Suppressor macrophage (primary cell): ENCODE measurements at regions not wholly inside any gene's neighbourhood (a gene's known extent, or its start where the extent isn't known, plus 50 kb on each side); places are given as distances from the start of the nearest gene placed in this dataset.
"Not testable (repeated sequence)": the region's sequence is repeated elsewhere in the genome, so short reads cannot be mapped to it uniquely, and the experiment has no call there.

Experiments
- DNase-seq, 4 experiments: peaks; one replicate each; pipeline ENCODE4 v3.0.0-alpha.2; 2020 to 2022

- no peak for DNase-seq
Observed at GRCh38 chr5:98218838-98219237, 554.6 kb upstream of the RGMB start.

DNA sequence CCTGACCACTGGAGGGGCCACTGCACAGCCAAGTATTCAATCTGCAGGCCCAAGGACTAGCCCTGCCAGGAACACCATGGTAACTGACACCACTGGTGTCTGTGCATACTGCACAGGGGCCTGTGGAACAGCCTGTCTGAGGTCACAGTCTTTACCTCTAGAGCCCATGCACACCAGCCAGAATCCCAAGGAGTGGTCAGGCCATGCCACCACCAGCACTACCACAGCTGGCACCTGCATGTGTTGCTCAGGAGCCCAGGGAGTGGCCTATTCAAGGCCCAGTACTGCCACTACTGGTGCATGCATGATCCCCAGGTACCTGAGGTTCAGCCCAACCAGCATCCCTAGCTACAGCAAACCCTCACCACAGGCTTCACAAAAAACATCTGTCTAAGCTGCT is 546.0 kb upstream of the RGMB start:
- no peak for DNase-seq

DNA sequence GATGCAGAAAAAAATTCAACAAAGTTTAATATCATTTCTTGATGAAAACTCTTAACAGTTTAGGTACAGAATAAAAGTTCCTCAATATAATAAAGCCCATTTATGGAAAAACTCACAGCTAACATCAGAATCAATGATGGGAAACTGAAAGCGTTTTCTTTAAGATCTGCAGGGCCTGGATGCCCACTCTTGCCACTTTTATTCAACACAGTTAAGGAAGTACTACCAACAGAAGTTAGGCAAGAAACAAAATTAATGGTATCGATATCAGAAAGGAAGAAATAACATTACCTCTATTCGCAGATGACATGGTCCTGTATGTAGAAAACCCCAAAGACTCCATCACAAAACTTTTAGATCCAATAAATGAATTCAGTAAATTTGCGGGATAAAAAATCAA is 542.4 kb upstream of the RGMB start:
- DNase-seq = no peak

DNA sequence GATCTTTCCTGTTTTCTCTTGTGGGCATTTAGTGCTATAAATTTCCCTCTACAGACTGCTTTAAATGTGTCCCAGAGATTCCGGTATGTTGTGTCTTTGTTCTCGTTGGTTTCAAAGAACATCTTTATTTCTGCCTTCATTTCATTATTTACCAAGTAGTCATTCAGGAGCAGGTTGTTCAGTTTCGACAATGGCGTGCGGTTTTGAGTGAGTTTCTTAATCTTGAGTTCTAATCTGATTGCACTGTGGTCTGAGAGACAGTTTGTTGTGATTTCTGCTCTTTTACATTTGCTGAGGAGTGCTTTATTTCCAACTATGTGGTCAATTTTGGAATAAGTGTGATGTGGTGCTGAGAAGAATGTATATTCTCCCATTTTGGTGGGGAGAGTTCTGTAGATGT is 535.7 kb upstream of the RGMB start:
- DNase-seq = not testable (repeated sequence)

DNA sequence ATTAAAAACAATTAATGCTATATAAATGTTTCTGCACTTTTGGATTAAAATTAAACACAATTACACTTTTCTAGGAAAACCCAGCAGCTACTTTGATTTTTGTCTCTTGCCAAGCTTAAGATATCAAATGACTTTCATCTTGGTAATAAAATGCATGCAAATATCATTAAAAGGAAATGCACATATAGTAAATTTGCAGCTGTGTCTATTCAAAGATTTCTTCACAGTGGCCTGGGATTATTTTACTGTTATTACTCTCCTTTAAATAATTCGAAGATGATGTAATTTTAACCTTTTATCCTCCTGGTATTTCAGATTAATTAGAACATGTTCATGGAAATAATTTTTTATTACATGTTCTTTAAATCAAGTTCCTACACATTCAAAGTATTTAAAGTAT is 529.5 kb upstream of the RGMB start:
- no peak for DNase-seq

- no peak for DNase-seq
Observed at GRCh38 chr5:98248949-98249348, 524.5 kb upstream of the RGMB start.

DNA sequence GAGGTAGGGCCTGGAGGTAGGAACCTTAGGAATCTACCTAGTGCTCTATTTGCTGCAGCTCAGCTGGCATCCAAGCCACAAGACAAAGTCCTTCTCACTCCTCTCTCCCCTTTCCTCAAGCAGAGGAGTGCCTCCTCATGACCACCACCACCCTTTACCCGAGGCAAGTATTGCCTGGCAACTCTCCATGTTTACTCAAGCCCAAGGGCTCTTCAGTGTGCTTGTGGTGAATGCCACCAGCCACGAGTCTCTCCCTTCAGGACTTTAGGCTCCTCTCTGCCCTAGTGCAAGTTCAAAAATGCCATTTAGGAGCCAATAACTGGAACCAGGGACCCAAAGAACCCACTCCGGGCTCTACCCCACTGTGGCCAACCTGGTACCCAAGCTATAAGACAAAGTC is 514.5 kb upstream of the RGMB start:
- DNase-seq = no peak

- no peak for DNase-seq
Observed at GRCh38 chr5:98259595-98259994, 513.9 kb upstream of the RGMB start.

DNA sequence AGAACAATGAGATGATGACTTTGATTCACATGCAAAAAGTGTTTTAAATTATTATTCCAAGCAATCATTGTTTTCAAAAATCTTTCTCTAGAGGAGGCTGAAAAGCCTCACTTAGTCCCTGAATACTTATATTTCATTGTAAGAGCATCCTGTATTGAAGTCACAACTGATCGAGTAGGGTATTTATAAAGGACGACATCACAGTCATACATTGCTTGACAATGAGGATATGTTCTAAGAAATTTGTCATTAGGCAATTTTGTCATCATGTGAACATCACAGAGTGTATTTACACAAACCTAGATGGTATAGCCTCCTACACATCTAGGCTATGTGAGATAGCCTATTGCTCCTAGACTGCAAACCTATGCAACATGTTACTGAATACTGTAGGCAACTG is 510.4 kb upstream of the RGMB start:
- no peak for DNase-seq

GRCh38 chr5:98268162-98268860 is 505.2 kb upstream of the RGMB start:
- DNase-seq = no peak

- DNase-seq = no peak
Observed at GRCh38 chr5:98275980-98276379, 497.5 kb upstream of the RGMB start.

DNA sequence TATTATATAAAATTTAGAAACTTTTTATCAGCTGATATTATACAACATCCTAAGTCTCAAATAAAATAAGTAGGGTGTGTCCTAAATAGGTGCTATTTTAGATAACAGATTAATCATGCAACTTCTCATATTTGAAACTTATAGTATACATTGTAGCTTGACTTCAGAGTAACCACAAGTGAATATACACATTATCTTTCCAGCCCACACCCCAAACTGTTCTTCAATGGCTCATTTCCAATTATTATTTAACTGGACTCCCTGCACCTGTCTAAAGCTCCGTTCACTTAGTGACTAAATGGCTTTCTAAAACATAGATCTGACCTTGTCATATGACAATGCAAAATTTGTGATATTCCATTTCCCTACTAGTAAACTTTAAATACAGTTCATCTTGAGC is 490.9 kb upstream of the RGMB start:
- DNase-seq = no peak

- DNase-seq = no peak
Observed at GRCh38 chr5:98292496-98292895, 481.0 kb upstream of the RGMB start.

- no peak for DNase-seq
Observed at GRCh38 chr5:98296426-98296825, 477.0 kb upstream of the RGMB start.

DNA sequence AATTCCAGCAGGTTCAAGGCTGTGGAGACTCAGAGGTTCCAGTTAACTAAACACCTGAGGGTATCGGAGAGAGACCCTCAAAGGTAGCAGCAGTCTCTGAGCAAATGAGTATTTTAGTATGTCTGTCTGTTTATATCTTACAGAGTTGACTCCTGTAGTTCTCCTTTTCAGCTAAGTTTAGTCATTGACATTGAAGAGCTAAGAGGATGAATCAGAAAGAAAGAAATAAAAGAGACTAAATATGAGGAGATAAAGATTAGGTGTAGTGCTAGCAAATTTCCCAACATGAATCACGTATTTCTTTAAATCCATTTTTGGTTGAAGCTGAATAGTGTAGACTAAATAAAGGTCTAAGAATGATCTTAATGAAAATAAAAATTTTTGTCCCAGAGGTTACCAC is 474.0 kb upstream of the RGMB start:
- no peak for DNase-seq

DNA sequence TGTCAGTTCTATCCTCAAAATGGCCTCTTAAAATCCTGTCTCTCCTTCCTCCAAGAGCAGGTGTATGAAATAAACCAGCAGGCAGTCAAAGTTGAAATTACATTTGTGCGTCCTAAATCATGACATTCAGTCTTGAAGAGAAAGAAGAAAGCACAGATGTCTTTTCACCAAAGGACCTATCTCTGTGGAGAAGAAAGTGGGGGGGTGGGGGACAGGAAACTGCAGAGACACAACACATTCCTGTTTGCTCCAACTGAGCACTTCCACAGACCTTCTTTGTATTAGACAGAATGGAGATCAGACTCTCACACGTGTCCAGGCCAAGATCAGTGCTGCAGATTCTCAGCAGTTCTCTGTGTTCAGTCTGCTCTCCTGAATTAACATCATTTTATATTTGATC is 471.9 kb upstream of the RGMB start:
- no peak for DNase-seq

- DNase-seq = no peak
Observed at GRCh38 chr5:98307811-98308210, 465.7 kb upstream of the RGMB start.

DNA sequence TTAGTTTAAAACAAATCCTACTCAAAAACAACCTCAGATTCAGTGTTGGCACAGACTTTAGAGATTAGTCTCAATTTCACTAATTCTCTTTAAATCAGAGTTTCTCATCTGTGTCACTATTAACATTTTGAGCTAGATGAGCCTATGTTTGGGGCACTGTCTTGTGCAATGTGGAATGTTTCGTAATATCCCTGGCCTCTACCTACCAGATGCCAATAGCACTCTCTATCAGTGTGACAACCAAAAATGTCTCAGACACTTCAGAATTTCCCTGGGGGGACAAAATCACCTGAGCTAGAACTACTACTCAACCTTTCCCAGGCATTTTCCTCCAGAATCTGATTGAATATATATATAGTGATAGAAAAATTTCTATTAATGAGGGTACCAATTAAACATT is 465.2 kb upstream of the RGMB start:
- DNase-seq = no peak

DNA sequence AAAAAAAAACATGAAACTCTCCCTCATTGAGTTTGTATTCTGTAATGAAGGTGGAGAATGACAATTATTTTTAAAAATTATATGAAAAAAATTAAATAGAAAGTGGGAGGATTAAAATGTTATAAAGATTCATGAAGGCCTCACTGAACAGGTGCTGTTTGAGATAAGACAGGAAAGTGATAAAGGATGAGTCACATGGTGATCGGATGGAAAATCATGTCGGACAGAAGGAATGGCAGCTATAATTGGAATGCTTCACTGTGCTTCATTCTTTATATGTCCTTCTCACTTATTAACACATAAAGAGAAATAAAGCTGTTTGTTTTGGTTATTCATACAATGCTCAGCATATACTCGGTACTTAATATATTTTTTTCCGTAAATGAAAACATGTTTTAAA is 464.5 kb upstream of the RGMB start:
- DNase-seq = no peak

DNA sequence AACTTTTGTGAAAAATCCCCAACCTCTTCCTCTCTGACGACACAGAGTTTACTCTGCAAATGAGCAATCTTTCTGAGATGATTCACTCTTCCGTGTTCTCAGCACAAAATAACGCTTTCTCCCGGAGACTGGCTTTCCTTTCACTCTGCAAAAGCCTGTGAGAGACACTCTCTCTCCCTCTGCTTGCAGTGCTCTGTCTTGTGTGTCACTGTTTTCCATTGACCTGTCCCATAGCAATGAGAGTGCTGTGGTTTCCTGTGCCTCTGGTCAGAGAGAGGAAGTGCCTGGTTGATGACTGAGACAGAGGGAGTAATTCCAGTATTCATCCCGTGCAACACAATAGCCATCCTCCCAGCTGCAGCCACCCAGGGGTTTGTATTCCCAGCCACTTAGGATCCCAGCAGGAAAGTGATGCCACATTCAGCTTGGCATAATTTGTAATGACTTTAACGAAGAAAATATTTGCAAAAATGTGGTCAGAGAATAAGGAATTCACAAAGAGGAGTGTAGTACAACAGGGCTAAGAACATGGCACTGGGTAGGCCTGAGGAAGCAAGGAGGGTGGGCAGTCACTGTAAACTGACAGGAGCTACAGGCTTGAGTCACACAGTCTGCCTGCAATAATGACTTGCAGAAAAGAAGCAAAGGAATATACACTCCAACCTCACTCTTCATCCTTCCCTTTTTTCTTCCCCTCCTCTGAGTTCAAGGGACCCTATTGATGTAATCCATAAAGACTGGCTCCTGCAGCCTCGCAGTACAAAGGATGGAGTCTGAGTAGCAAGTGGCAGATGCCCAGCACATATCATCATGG is 463.5 kb upstream of the RGMB start:
- DNase-seq = peak; percentile 6 to 36 (median 14)

GRCh38 chr5:98314292-98314691 is 459.2 kb upstream of the RGMB start:
- no peak for DNase-seq

DNA sequence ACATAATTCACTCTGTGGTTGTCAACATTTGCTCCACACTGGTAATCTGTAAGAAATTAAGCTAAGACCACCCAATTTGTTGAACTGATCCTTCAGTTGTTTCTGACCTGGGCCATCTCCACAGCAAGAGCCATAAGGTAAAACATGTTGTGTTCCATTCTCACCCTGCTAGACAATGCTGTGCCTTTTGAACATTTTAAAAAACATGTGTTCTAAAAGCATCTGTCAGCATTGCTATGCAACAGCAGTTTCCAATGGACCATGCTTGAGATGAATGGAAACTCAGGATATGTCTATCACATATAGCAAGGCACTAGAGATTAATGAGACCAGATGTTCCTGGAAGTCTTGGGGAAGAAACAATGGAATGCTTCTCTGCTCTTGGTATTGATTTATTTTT is 455.1 kb upstream of the RGMB start:
- no peak for DNase-seq

DNA sequence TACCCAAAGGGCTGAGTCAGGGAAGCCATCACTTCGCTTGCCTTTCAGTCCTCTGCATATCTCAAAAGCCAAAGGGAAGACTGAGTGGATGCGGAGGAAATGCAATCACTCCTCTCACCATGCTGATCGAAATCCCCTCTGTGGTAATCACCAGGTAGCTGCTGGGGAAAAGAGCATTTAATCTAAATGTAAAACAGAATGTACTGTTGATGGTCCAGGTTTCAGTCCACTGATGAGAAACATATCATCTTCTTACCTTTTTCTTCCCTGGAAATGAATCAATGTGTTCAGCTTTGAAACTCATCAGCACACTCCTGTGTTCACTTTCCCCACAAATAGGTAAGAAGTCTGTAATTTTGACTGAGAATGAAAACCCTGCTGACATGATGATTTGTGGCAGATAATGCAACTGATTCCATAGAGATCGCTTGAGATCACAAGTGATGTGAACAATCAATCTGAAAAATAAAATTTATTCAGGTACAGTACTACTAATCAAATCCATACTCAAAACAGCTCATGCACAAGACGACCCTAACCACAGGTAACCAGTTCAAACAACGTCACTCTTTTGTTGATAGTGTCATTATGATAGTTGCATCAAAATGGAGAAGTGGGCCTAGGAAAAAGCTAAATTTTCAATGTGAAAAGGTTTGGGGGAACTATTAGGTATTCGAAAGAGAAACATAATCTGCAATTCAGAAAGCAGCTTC is 454.0 kb upstream of the RGMB start:
- no peak for DNase-seq

DNA sequence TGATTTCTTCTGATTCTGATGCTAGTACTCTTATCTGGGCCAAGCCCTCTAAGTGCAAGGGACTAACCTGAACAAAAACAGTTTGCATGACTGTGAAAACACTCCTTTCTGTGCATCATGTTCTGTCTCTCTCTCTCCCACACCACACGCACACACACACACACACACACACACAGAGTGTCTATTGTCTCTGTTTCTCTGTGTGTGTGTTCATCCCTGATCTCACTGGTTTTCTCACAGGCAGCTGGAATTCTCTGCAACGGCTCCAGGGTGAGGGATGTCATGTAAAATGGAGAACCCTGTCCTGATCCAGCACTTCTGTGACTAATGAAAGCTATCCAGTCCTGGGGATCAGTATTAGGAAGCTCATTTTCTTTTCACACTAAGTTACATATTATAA is 453.1 kb upstream of the RGMB start:
- no peak for DNase-seq
